ENCODE measurements at regions not wholly inside any gene's neighbourhood (a gene's known extent, or its start where the extent isn't known, plus 50 kb on each side); places are given as distances from the start of the nearest gene placed in this dataset.

DNA sequence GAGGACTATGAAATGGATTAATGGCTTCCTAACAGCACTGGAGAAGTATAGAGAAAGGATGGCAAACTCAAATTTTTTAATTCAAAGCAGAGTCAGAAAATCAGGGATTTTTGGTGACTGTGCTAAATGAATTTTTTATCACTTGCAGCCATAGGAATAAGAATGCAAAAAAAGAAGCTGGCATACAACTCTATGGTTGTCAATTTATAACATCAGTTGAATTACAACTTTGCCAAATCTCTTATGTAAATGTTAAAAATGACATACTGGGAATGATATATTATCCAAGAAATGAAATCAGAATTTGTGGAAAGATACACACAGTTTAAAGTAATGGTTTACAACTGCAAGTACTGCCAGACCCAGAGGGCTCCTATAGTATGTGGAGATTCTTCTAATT lies 106.5 kb downstream of the HTR1B start:
- no peak overlapping the region for H3K27ac Mint-ChIP-seq (ENCODE audit: unreplicated experiment)
- Histone ChIP-seq H3K36me3 (ENCODE audit: control insufficient read depth, insufficient read depth, low read length) (no peaks in the 10 kb centered on the region), H3K4me1 (no peaks in the 10 kb centered on the region), H3K4me3 (ENCODE audit: low read depth, low read length) (no peak overlapping the region), H3K27me3 (replicated peaks; ENCODE audit: control insufficient read depth, insufficient read depth, low read length) (no peaks in the 10 kb centered on the region), H3K9me3 (no peaks in the 10 kb centered on the region)
- POLR2A ChIA-PET = no interaction called here
- no TSS peak for BruUV-seq (replicated peaks)
- intact Hi-C loops (cut with micrococcal nuclease; ENCODE audit: unreplicated experiment) = no loop called here
- H3K4me3 Mint-ChIP-seq (ENCODE audit: unreplicated experiment) = no peak overlapping the region
- TF ChIP-seq CTCF (IDR thresholded peaks at IDR 0.05; ENCODE audit: insufficient read depth in 1 of 2, low read depth in 1 of 2, low read length in 1 of 2, severe bottlenecking in 1 of 2, unreplicated experiment in 1 of 2) = no peak
- CTCF ChIA-PET = no interaction called here
- no peaks in the 10 kb centered on the region for H3K9me3 Mint-ChIP-seq (ENCODE audit: unreplicated experiment)
- H3K4me1 Mint-ChIP-seq (ENCODE audit: low read depth, unreplicated experiment) = no peaks in the 10 kb centered on the region
- H3K36me3 Mint-ChIP-seq (ENCODE audit: insufficient read depth, unreplicated experiment) = no peaks in the 10 kb centered on the region
- no peak for DNase-seq
- no peaks in the 10 kb centered on the region for H3K27me3 Mint-ChIP-seq (ENCODE audit: insufficient read depth, unreplicated experiment)

DNA sequence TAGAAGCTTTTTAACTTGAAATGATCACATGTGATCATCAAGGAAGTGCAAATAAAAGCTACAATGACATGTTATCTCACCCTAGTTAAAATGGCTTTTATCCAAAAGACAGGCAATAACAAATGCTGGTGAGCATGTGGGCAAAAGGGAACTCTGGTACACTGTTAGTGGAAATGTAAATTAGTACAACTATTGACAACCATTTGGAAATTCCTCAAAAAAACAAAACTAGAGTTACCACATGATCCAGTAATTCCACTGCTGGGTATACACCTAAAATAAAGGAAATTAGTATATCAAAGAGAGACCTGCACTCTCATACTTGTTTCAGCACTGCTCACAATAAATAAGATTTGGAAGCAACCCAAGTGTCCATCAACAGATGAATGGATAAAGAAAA lies 108.7 kb downstream of the HTR1B start:
- H3K36me3 Mint-ChIP-seq (ENCODE audit: insufficient read depth, unreplicated experiment) = no peaks in the 10 kb centered on the region
- Histone ChIP-seq H3K4me3 (ENCODE audit: low read depth, low read length) (no peak overlapping the region), H3K4me1 (no peaks in the 10 kb centered on the region), H3K36me3 (ENCODE audit: control insufficient read depth, insufficient read depth, low read length) (no peaks in the 10 kb centered on the region), H3K9me3 (no peaks in the 10 kb centered on the region), H3K27me3 (replicated peaks; ENCODE audit: control insufficient read depth, insufficient read depth, low read length) (no peaks in the 10 kb centered on the region)
- H3K27me3 Mint-ChIP-seq (ENCODE audit: insufficient read depth, unreplicated experiment) = no peaks in the 10 kb centered on the region
- intact Hi-C loops (cut with micrococcal nuclease; ENCODE audit: unreplicated experiment) = no loop called here
- no peak for TF ChIP-seq CTCF (IDR thresholded peaks at IDR 0.05; ENCODE audit: insufficient read depth in 1 of 2, low read depth in 1 of 2, low read length in 1 of 2, severe bottlenecking in 1 of 2, unreplicated experiment in 1 of 2)
- no peaks in the 10 kb centered on the region for H3K4me1 Mint-ChIP-seq (ENCODE audit: low read depth, unreplicated experiment)
- H3K4me3 Mint-ChIP-seq (ENCODE audit: unreplicated experiment) = no peak overlapping the region
- DNase-seq = no peak
- no peaks in the 10 kb centered on the region for H3K9me3 Mint-ChIP-seq (ENCODE audit: unreplicated experiment)
- no peak overlapping the region for H3K27ac Mint-ChIP-seq (ENCODE audit: unreplicated experiment)
- no TSS peak for BruUV-seq (replicated peaks)
- CTCF ChIA-PET = no interaction called here
- POLR2A ChIA-PET = no interaction called here

DNA sequence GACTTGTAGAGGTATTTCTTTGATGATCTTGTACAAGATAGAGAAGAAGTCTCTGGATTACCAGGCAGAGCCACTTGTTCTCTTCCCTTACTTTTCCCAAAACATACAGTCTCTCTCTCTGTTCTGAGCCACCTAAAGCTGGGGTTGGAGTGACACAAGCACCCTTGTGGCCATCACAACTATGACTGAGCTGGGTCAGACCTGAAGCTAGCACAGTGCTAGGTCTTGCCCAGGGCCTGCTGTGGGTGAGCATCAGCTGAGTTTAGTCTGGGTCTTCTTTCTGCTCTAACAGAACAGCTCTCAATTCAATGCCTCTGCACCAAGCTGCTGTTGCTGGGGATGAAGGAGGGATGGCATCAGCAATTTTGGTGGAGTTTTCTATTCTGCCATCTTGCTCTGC lies 110.2 kb downstream of the HTR1B start:
- H3K9me3 ChIP-seq = no peaks in the 10 kb centered on the region
- Mint-ChIP-seq H3K27me3 (ENCODE audit: insufficient read depth, unreplicated experiment) (no peaks in the 10 kb centered on the region), H3K4me3 (ENCODE audit: unreplicated experiment) (no peak overlapping the region), H3K4me1 (ENCODE audit: low read depth, unreplicated experiment) (no peaks in the 10 kb centered on the region), H3K36me3 (ENCODE audit: insufficient read depth, unreplicated experiment) (no peaks in the 10 kb centered on the region), H3K27ac (ENCODE audit: unreplicated experiment) (no peak overlapping the region), H3K9me3 (ENCODE audit: unreplicated experiment) (no peaks in the 10 kb centered on the region)
- ChIA-PET CTCF (no interaction called here), POLR2A (no interaction called here)
- no peak overlapping the region for H3K4me3 ChIP-seq (ENCODE audit: low read depth, low read length)
- no peaks in the 10 kb centered on the region for H3K27me3 ChIP-seq (replicated peaks; ENCODE audit: control insufficient read depth, insufficient read depth, low read length)
- TF ChIP-seq CTCF (IDR thresholded peaks at IDR 0.05; ENCODE audit: insufficient read depth in 1 of 2, low read depth in 1 of 2, low read length in 1 of 2, severe bottlenecking in 1 of 2, unreplicated experiment in 1 of 2) = no peak
- H3K36me3 ChIP-seq (ENCODE audit: control insufficient read depth, insufficient read depth, low read length) = no peaks in the 10 kb centered on the region
- no peaks in the 10 kb centered on the region for H3K4me1 ChIP-seq
- no TSS peak for BruUV-seq (replicated peaks)
- no peak for DNase-seq
- intact Hi-C loops (cut with micrococcal nuclease; ENCODE audit: unreplicated experiment) = no loop called here
